DOHH2 (cell line): ENCODE measurements at regions not wholly inside any gene's neighbourhood (a gene's known extent, or its start where the extent isn't known, plus 50 kb on each side); places are given as distances from the start of the nearest gene placed in this dataset.

Source experiments
- H3F3A ChIP-seq: fragments of 200-600 bp; sonication (generic), shearing (Covaris generic); 2 replicates; pipeline ENCODE4 v1.6.0; 2016; ENCODE audit warnings: antibody characterized with exemption, mild to moderate bottlenecking; ENCODE audit not compliant: control insufficient read depth, insufficient read depth
- H3K27ac ChIP-seq: fragments of 200-600 bp; sonication (generic); 2 replicates; pipeline ENCODE4 v1.5.1; 2014; ENCODE audit warnings: low read depth, mild to moderate bottlenecking, low read length, moderate library complexity
- H3K27me3 ChIP-seq: fragments of 200-600 bp; sonication (generic); 2 replicates; pipeline ENCODE4 v1.6.1; 2014; ENCODE audit warnings: mild to moderate bottlenecking, low read length, mixed read lengths; ENCODE audit not compliant: control insufficient read depth
- H3K36me3 ChIP-seq: fragments of 200-600 bp; sonication (generic); 2 replicates; pipeline ENCODE4 v1.6.1; 2014; ENCODE audit warnings: mild to moderate bottlenecking, low read length, moderate library complexity, mixed read lengths; ENCODE audit not compliant: control insufficient read depth
- H3K4me1 ChIP-seq: fragments of 200-600 bp; sonication (generic); 2 replicates; pipeline ENCODE4 v1.6.1; 2014; ENCODE audit warnings: mild to moderate bottlenecking, low read length, mixed read lengths; ENCODE audit not compliant: control insufficient read depth
- H3K4me2 ChIP-seq: fragments of 200-600 bp; sonication (generic); 2 replicates; pipeline ENCODE4 v1.6.0; 2014; ENCODE audit warnings: mild to moderate bottlenecking, low read length, moderate library complexity
- H3K4me3 ChIP-seq: fragments of 200-600 bp; sonication (generic); 2 replicates; pipeline ENCODE4 v1.5.1; 2014; ENCODE audit warnings: mild to moderate bottlenecking, low read length, mixed read lengths
- H3K79me2 ChIP-seq: fragments of 200-600 bp; sonication (generic); 2 replicates; pipeline ENCODE4 v1.6.1; 2014; ENCODE audit warnings: mild to moderate bottlenecking, low read length, mixed read lengths; ENCODE audit not compliant: control insufficient read depth
- H3K9me2 ChIP-seq: fragments of 200-600 bp; sonication (generic); replicated peaks from 2 replicates; pipeline ENCODE4 v1.6.1; 2014; ENCODE audit warnings: mild to moderate bottlenecking, low read length, mixed read lengths; ENCODE audit not compliant: control insufficient read depth
- H3K9me3 ChIP-seq: fragments of 200-600 bp; sonication (generic); 2 replicates; pipeline ENCODE4 v1.6.1; 2014; ENCODE audit warnings: antibody characterized with exemption, low read length, mixed read lengths; ENCODE audit not compliant: control insufficient read depth, insufficient read depth
- H4K20me1 ChIP-seq: fragments of 200-600 bp; sonication (generic); 2 replicates; pipeline ENCODE4 v1.6.0; 2014; ENCODE audit warnings: low read depth, mild to moderate bottlenecking, antibody characterized with exemption, low read length, moderate library complexity; ENCODE audit not compliant: control insufficient read depth, insufficient read depth
- CTCF ChIP-seq: fragments of 200-600 bp; sonication (generic); IDR thresholded peaks from one replicate; pipeline ENCODE4 v1.5.1; 2014; ENCODE audit warnings: antibody characterized with exemption, mild to moderate bottlenecking, low read depth, low read length; ENCODE audit not compliant: poor library complexity, severe bottlenecking
- EZH2phosphoT487 ChIP-seq: fragments of 200-600 bp; sonication (generic); IDR thresholded peaks from 2 replicates; pipeline ENCODE4 v1.6.1; 2017; ENCODE audit warnings: borderline replicate concordance, mild to moderate bottlenecking, antibody characterized with exemption, low read length, moderate library complexity, mixed read lengths

GRCh38 chr12:30391766-30392366 lies 303.8 kb downstream of the IPO8 start:
- Histone ChIP-seq H3K4me2 (no peak overlapping the region), H3K27me3 (no peaks in the 10 kb centered on the region), H3K79me2 (no peaks in the 10 kb centered on the region), H3K9me2 (no peaks in the 10 kb centered on the region), H3K36me3 (no peaks in the 10 kb centered on the region), H3F3A (no peaks in the 10 kb centered on the region), H4K20me1 (no peaks in the 10 kb centered on the region), H3K9me3 (no peaks in the 10 kb centered on the region; the same call in 1 of the 2 replicates), H3K4me3 (no peak overlapping the region), H3K4me1 (no peaks in the 10 kb centered on the region), H3K27ac (no peak overlapping the region)
- TF ChIP-seq EZH2phosphoT487 (no peak), CTCF (no peak)

GRCh38 chr12:30385706-30386105 lies 310.0 kb downstream of the IPO8 start:
- Histone ChIP-seq H3K4me1 (no peaks in the 10 kb centered on the region), H3K9me3 (no peaks in the 10 kb centered on the region), H3F3A (no peaks in the 10 kb centered on the region), H3K4me2 (no peak overlapping the region), H3K27ac (no peak overlapping the region), H3K9me2 (no peaks in the 10 kb centered on the region), H3K4me3 (no peak overlapping the region), H3K36me3 (no peaks in the 10 kb centered on the region), H3K79me2 (no peaks in the 10 kb centered on the region), H4K20me1 (no peaks in the 10 kb centered on the region), H3K27me3 (no peaks in the 10 kb centered on the region)
- no peak for TF ChIP-seq CTCF
- TF ChIP-seq EZH2phosphoT487: no peak

GRCh38 chr12:30384976-30385375 lies 310.7 kb downstream of the IPO8 start:
- no peaks in the 10 kb centered on the region for H3K36me3 ChIP-seq
- H3K4me2 ChIP-seq: no peak overlapping the region
- no peaks in the 10 kb centered on the region for H3K9me3 ChIP-seq
- H3K27me3 ChIP-seq: no peaks in the 10 kb centered on the region
- H3K4me3 ChIP-seq: no peak overlapping the region
- no peaks in the 10 kb centered on the region for H3K4me1 ChIP-seq
- H3K9me2 ChIP-seq: no peaks in the 10 kb centered on the region
- TF ChIP-seq CTCF (no peak), EZH2phosphoT487 (no peak)
- H4K20me1 ChIP-seq: no peaks in the 10 kb centered on the region
- H3K79me2 ChIP-seq: no peaks in the 10 kb centered on the region
- no peak overlapping the region for H3K27ac ChIP-seq
- no peaks in the 10 kb centered on the region for H3F3A ChIP-seq
